ENCODE measurements at regions not wholly inside any gene's neighbourhood (a gene's known extent, or its start where the extent isn't known, plus 50 kb on each side); places are given as distances from the start of the nearest gene placed in this dataset.

GRCh38 chr2:76314271-76315020 is 603.7 kb upstream of the GCFC2 start:
- DNase-seq: no peak

- DNase-seq: no peak
Measured at GRCh38 chr2:76312236-76312635, 601.5 kb upstream of the GCFC2 start.

GRCh38 chr2:76311728-76312127 is 601.0 kb upstream of the GCFC2 start:
- DNase-seq: no peak

GRCh38 chr2:76310894-76311633 is 600.3 kb upstream of the GCFC2 start:
- peak; percentile 82 for DNase-seq

GRCh38 chr2:76307495-76307894 is 596.8 kb upstream of the GCFC2 start:
- no peak for DNase-seq

- DNase-seq: no peak
Measured at GRCh38 chr2:76298041-76298440, 587.3 kb upstream of the GCFC2 start.

GRCh38 chr2:76296438-76296837 is 585.7 kb upstream of the GCFC2 start:
- DNase-seq: no peak

GRCh38 chr2:76295762-76296161 is 585.0 kb upstream of the GCFC2 start:
- no peak for DNase-seq

GRCh38 chr2:76288598-76288997 is 577.9 kb upstream of the GCFC2 start:
- no peak for DNase-seq

GRCh38 chr2:76288146-76288545 is 577.4 kb upstream of the GCFC2 start:
- no peak for DNase-seq

- DNase-seq: no peak
Measured at GRCh38 chr2:76283350-76283749, 572.6 kb upstream of the GCFC2 start.

- no peak for DNase-seq
Measured at GRCh38 chr2:76281156-76281841, 570.6 kb upstream of the GCFC2 start.

GRCh38 chr2:76280686-76281085 is 570.0 kb upstream of the GCFC2 start:
- DNase-seq: no peak

GRCh38 chr2:76279142-76279541 is 568.4 kb upstream of the GCFC2 start:
- DNase-seq: no peak

GRCh38 chr2:76275788-76276187 is 565.1 kb upstream of the GCFC2 start:
- DNase-seq: no peak

- no peak for DNase-seq
Measured at GRCh38 chr2:76274676-76275075, 564.0 kb upstream of the GCFC2 start.

- DNase-seq: no peak
Measured at GRCh38 chr2:76274160-76274559, 563.4 kb upstream of the GCFC2 start.

GRCh38 chr2:76270096-76270710 is 559.5 kb upstream of the GCFC2 start:
- DNase-seq: no peak

GRCh38 chr2:76268902-76269620 is 558.3 kb upstream of the GCFC2 start:
- DNase-seq: peak; percentile 78

GRCh38 chr2:76268484-76268883 is 557.8 kb upstream of the GCFC2 start:
- DNase-seq: no peak

GRCh38 chr2:76257802-76258201 is 547.1 kb upstream of the GCFC2 start:
- DNase-seq: no peak

GRCh38 chr2:76256458-76257088 is 545.9 kb upstream of the GCFC2 start:
- DNase-seq: no peak

Measured in skin of body (tissue), 1 donor.